AG08396 (cell line): ENCODE measurements at regions not wholly inside any gene's neighbourhood (a gene's known extent, or its start where the extent isn't known, plus 50 kb on each side); places are given as distances from the start of the nearest gene placed in this dataset.
A peak's percentile ranks its signal among the peaks of the same experiment; 100 is the strongest.
"Not testable (repeated sequence)": the region's sequence is repeated elsewhere in the genome, so short reads cannot be mapped to it uniquely, and the experiment has no call there.

Source experiments
- DNase-seq: peaks from one replicate; pipeline ENCODE4 v3.0.0; 2012; ENCODE audit warnings: low spot score, mixed read lengths

- DNase-seq: no peak
Measured at GRCh38 chr11:95650276-95650675, 139.3 kb downstream of the FAM76B start.

GRCh38 chr11:95647871-95648270 lies 141.7 kb downstream of the FAM76B start:
- DNase-seq: no peak

GRCh38 chr11:95647355-95647754 lies 142.2 kb downstream of the FAM76B start:
- no peak for DNase-seq

GRCh38 chr11:95641495-95641894 lies 148.1 kb downstream of the FAM76B start:
- DNase-seq: no peak

- DNase-seq: no peak
Measured at GRCh38 chr11:95638501-95638900, 151.1 kb downstream of the FAM76B start.

GRCh38 chr11:95625164-95625900 lies 164.2 kb downstream of the FAM76B start:
- no peak for DNase-seq

- DNase-seq: no peak
Measured at GRCh38 chr11:95616256-95616804, 173.3 kb downstream of the FAM76B start.

- no peak for DNase-seq
Measured at GRCh38 chr11:95611827-95612226, 177.8 kb downstream of the FAM76B start.

- DNase-seq: not testable (repeated sequence)
Measured at GRCh38 chr11:95610185-95610584, 179.4 kb downstream of the FAM76B start.

- no peak for DNase-seq
Measured at GRCh38 chr11:95608093-95608492, 181.5 kb downstream of the FAM76B start.

GRCh38 chr11:95606824-95607223 lies 182.8 kb downstream of the FAM76B start:
- no peak for DNase-seq

- DNase-seq: no peak
Measured at GRCh38 chr11:95605271-95605940, 184.2 kb downstream of the FAM76B start.

- no peak for DNase-seq
Measured at GRCh38 chr11:95599959-95600586, 189.5 kb downstream of the FAM76B start.

- DNase-seq: peak; percentile 14
Measured at GRCh38 chr11:95595973-95596489, 193.6 kb downstream of the FAM76B start.

- DNase-seq: no peak
Measured at GRCh38 chr11:95595541-95595940, 194.0 kb downstream of the FAM76B start.

- no peak for DNase-seq
Measured at GRCh38 chr11:95593111-95593510, 196.5 kb downstream of the FAM76B start.

- no peak for DNase-seq
Measured at GRCh38 chr11:95592471-95592870, 197.1 kb downstream of the FAM76B start.

GRCh38 chr11:95589893-95590612 lies 199.5 kb downstream of the FAM76B start:
- DNase-seq: no peak

- no peak for DNase-seq
Measured at GRCh38 chr11:95588821-95589220, 200.8 kb downstream of the FAM76B start.

GRCh38 chr11:95586661-95587060 lies 202.9 kb downstream of the FAM76B start:
- no peak for DNase-seq

- DNase-seq: no peak
Measured at GRCh38 chr11:95586155-95586554, 203.4 kb downstream of the FAM76B start.

GRCh38 chr11:95585752-95586077 lies 203.9 kb downstream of the FAM76B start:
- no peak for DNase-seq
